NCI-H446 (cell line): ENCODE measurements at regions not wholly inside any gene's neighbourhood (a gene's known extent, or its start where the extent isn't known, plus 50 kb on each side); places are given as distances from the start of the nearest gene placed in this dataset.
"Not testable (repeated sequence)": the region's sequence is repeated elsewhere in the genome, so short reads cannot be mapped to it uniquely, and the experiment has no call there.

Experiments used
- DNase-seq, 2 experiments: peaks; one replicate each; lab custom pipeline; 2025; lab: John Stamatoyannopoulos, UW

GRCh38 chr13:48844676-48845075 lies 131.0 kb upstream of the FNDC3A start:
- DNase-seq: no peak

DNA sequence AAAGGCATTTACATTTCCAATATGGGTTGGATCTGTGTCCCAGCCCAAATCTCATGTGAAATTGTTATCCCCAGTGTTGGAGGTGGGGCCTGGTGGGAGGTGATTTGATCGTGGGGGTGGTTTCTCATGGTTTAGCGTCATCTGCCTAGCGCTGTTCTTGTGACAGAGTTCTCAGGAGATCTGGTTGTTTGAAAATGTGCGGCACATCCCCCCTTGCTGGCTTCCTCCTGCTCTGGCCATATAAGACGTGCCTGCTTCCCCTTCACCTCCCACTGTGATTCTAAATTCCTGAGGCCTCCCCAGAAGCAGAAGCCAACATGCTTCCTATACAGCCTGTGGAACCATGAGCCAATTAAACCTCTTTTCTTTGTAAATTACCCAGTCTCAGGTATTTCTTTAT lies 126.2 kb upstream of the FNDC3A start:
- no peak for DNase-seq

- DNase-seq: no peak
Observed at GRCh38 chr13:48851707-48852106, 124.0 kb upstream of the FNDC3A start.

GRCh38 chr13:48852911-48853727 lies 122.6 kb upstream of the FNDC3A start:
- no peak for DNase-seq

GRCh38 chr13:48853728-48854102 lies 122.0 kb upstream of the FNDC3A start:
- DNase-seq: no peak

- no peak for DNase-seq
Observed at GRCh38 chr13:48857576-48857975, 118.1 kb upstream of the FNDC3A start.

GRCh38 chr13:48858122-48858902 lies 117.4 kb upstream of the FNDC3A start:
- no peak for DNase-seq

- DNase-seq: no peak
Observed at GRCh38 chr13:48859272-48860105, 116.2 kb upstream of the FNDC3A start.

DNA sequence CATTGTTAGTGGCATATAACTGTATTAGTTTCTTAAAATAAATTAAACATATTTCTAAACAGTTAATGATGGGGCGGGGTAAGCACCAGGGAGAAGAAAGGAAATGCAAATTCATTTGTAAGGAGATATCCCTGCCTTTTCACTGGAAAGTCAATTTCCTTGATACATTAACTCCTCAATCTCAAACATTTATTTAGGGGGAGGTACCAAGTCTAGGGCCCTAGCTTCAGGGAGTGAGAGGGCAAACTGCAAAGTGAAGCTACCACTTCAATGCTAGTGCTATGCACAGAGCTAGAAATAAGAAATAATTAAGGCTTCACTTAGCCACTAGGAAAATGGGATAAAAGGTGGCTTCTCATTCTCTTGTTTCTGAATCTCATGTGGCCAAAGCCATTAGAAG lies 115.3 kb upstream of the FNDC3A start:
- DNase-seq: no peak

GRCh38 chr13:48862572-48862971 lies 113.1 kb upstream of the FNDC3A start:
- DNase-seq: no peak

GRCh38 chr13:48864100-48864499 lies 111.6 kb upstream of the FNDC3A start:
- DNase-seq: no peak

GRCh38 chr13:48866249-48866648 lies 109.5 kb upstream of the FNDC3A start:
- no peak for DNase-seq

- DNase-seq: no peak
Observed at GRCh38 chr13:48873081-48873480, 102.6 kb upstream of the FNDC3A start.

DNA sequence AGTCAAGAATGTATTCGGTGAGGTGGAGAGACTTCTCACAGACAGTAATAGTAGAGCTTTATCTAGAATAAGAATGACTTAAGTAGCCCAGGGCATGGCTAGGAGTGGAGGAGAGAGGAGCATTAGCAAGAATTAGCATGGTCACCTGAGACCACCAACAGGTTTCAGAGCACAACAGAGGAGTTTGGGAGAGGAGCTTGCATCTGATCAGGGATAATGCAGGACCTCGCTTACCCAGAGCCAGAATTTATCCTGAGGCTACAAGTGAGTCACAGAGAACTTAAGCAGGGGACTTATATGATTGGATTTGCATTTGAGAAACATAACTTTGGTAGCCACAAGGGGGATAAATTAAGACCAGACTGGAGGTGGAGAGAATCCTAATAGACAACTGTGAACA lies 102.1 kb upstream of the FNDC3A start:
- DNase-seq: no peak

GRCh38 chr13:48874165-48874564 lies 101.5 kb upstream of the FNDC3A start:
- no peak for DNase-seq

DNA sequence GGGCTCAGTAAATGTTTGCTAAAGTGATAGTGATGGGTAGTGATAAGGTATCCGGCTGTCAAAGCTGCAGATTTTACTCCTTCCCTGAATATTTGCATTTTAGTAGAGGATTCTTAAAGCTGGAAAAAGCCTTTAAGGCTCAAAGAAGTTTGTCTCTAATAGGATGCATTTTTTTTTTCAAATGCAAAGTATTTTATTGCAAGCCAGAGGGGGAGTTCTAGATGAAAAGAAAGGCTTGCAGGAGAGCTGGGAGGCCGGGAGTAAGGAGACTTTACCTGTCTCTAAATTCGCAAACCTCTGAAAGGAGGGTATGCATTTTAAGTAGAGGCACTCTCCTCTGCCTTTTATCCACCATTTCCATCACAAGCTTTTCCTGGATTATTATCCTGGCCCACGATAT lies 100.7 kb upstream of the FNDC3A start:
- no peak for DNase-seq

DNA sequence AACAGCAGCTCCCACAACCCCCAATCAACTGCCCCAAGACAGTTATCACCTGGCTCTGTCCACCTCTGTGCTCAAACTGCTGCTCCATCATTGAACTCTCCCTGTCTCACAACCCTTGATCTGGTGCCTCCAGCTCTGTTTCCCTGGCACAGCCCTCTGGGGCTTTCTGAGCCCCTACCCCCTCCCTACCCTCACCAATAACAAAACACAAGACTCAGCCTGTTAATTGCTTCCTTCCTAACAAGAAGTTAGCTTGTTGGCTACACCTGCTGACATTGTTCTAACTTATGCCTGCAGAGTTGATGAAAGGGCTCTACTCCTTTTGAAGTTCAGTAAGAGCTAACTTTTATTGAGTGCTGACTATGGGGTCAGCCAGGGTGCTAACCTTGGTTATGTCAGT lies 99.4 kb upstream of the FNDC3A start:
- DNase-seq: no peak

DNA sequence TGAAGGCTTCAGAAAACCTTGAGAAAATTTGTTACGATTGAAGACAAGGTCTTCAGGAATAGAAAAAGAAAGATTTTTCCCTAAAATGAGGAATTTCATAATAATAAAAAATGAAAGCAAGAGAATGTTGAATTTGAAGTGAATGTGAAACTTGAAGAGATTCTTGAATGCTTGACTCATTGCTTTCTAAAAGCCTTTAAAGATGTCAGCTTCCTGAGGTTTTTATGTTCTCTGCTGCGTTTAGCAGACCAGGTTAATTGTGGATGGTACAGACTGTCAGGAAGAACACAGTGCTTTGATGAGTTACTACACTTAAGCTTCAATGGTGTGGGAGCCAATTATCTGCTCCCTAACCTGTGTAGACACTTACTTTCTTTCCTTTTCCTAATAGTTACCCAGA lies 96.3 kb upstream of the FNDC3A start:
- DNase-seq: no peak

- DNase-seq: no peak
Observed at GRCh38 chr13:48879854-48880253, 95.9 kb upstream of the FNDC3A start.

DNA sequence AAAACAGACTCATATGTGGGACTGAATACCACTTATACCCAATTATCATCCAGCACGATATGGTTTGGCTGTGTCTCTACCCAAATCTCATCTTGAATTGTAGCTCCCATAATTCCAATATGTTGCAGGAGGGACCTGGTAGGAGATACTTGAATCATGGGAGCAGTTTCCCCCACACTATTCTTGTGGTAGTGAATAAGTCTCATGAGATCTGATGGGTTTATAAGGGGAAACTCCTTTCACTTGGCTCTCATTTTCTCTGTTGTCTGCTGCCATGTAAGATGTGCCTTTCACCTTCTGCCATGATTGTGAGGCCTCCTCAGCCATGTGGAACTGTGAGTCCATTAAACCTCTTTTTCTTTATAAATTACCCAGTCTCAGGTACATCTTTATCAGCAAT lies 91.9 kb upstream of the FNDC3A start:
- DNase-seq: not testable (repeated sequence)

DNA sequence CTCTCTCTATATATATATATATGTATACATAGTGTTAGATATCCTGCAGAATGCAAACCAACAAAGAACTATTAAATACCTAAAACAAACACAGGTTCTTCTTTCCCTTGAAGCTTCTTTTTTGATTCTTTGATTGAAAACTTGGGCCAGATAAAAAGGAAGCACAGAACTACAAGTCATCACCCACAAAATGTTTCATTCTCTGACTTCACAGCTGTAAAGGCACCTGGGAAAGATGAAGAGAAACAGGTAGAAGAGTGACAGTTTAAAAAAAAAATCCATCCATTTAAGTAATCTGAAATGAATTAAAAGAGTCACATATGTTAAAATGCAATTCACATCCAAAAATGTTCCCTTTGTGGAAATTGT lies 90.7 kb upstream of the FNDC3A start:
- DNase-seq: no peak

DNA sequence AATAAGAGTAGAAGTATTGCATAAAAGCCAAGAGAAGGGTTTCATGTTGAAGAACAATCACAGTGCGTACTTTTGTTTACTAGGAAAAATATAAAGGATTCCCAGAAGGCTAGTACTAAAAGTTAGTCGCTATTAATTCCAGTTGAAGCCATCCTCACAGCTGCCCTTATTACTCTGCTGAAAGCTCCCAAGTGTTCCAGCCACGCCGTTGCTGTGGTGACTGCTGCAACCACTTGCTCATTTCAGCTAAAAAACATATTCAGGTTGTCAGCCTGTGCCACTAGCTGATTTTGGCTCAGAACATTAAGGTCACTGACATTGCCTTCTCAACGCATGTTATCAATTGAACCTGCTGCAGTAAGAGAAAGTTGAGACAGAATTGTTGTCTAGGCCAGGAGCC lies 87.1 kb upstream of the FNDC3A start:
- no peak for DNase-seq

- DNase-seq: no peak
Observed at GRCh38 chr13:48890391-48890790, 85.3 kb upstream of the FNDC3A start.
